Activated CD8-positive, alpha-beta T cell treated with anti-CD3 and anti-CD28 coated beads for 36 hours (primary cell): ENCODE measurements at regions not wholly inside any gene's neighbourhood (a gene's known extent, or its start where the extent isn't known, plus 50 kb on each side); places are given as distances from the start of the nearest gene placed in this dataset.

Experiments used
- ATAC-seq: fragments of 200-7000 bp; cut with Tn5 transposase; one replicate; pipeline ENCODE4 v1.10.0; 2021; ENCODE audit warnings: mild to moderate bottlenecking, moderate library complexity
- CTCF ChIA-PET: fragments of 350-600 bp; sonication (Branson Sonifier 250); formaldehyde crosslinking; loops from one replicate; lab custom pipeline; 2021; ENCODE audit warnings: antibody characterized with exemption; lab: Charles Lee
- POLR2A ChIA-PET: fragments of 350-600 bp; sonication (Branson Sonifier 250); formaldehyde crosslinking; loops from one replicate; lab custom pipeline; 2021; ENCODE audit warnings: antibody characterized with exemption; lab: Charles Lee
- DNase-seq: peaks from one replicate; pipeline ENCODE4 v3.0.0-alpha.2; 2020
- H3K27ac Mint-ChIP-seq: one replicate; pipeline ENCODE4 v1.8.0; 2021; ENCODE audit warnings: mild to moderate bottlenecking, mixed read lengths
- H3K27me3 Mint-ChIP-seq: one replicate; pipeline ENCODE4 v1.8.0; 2021; ENCODE audit warnings: mixed read lengths
- H3K36me3 Mint-ChIP-seq: one replicate; pipeline ENCODE4 v1.8.0; 2021; ENCODE audit warnings: low read depth, mixed read lengths
- H3K4me1 Mint-ChIP-seq: one replicate; pipeline ENCODE4 v1.8.0; 2021; ENCODE audit warnings: low read depth, mixed read lengths
- H3K4me3 Mint-ChIP-seq: one replicate; pipeline ENCODE4 v1.8.0; 2021; ENCODE audit warnings: mild to moderate bottlenecking, moderate library complexity, mixed read lengths
- H3K9me3 Mint-ChIP-seq: one replicate; pipeline ENCODE4 v1.8.0; 2021; ENCODE audit warnings: mixed read lengths
- CTCF ChIP-seq: fragments of 200-600 bp; IDR thresholded peaks from one replicate; pipeline ENCODE4 v1.8.0; 2022; ENCODE audit warnings: antibody characterized with exemption, mild to moderate bottlenecking
- intact Hi-C: fragments of 100-400 bp; cut with micrococcal nuclease; formaldehyde crosslinking; loops from one replicate; pipeline ENCODE4 v1.10.0; 2022

DNA sequence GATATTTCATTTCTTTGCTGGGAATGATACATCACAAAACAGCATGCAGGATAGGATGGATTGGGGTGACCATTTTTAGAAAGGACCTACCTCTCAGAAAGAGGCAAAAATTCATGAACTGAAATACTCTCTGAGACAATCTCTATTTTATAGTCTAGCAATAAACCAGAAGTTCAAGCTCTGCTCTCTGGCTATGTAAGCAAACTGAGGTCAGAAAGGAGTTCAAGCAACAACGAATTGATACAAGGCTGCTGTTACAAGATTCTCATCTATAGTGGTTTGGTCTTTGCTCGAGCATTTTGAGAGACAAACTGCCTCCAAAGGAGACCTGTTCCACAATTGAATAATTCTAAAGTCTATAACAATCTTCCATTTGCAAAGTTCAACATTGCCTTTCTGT is 84.7 kb upstream of the GOLGA8J start:
- ChIA-PET POLR2A (no interaction called here), CTCF (interaction anchor here (1.3 kb wide), 1 partner anchor 42 kb away, joined by 3 read pairs; no protein-coding TSS in a partner anchor)
- no peak for TF ChIP-seq CTCF
- no peaks in the 10 kb centered on the region for H3K36me3 Mint-ChIP-seq
- no peak overlapping the region for H3K4me3 Mint-ChIP-seq
- no peak for DNase-seq
- H3K27ac Mint-ChIP-seq: no peak overlapping the region
- ATAC-seq: no peak
- H3K4me1 Mint-ChIP-seq: no peaks in the 10 kb centered on the region
- intact Hi-C loops: no loop called here
- H3K27me3 Mint-ChIP-seq: no peaks in the 10 kb centered on the region
- H3K9me3 Mint-ChIP-seq: no peaks in the 10 kb centered on the region

GRCh38 chr15:29997499-29997898 is 85.3 kb upstream of the GOLGA8J start:
- Mint-ChIP-seq H3K27me3 (no peaks in the 10 kb centered on the region), H3K36me3 (no peaks in the 10 kb centered on the region), H3K4me1 (no peaks in the 10 kb centered on the region), H3K4me3 (no peak overlapping the region), H3K27ac (no peak overlapping the region), H3K9me3 (no peaks in the 10 kb centered on the region)
- DNase-seq (no peak), ATAC-seq (no peak)
- no peak for TF ChIP-seq CTCF
- ChIA-PET CTCF (no interaction called here), POLR2A (no interaction called here)
- intact Hi-C loops: no loop called here

DNA sequence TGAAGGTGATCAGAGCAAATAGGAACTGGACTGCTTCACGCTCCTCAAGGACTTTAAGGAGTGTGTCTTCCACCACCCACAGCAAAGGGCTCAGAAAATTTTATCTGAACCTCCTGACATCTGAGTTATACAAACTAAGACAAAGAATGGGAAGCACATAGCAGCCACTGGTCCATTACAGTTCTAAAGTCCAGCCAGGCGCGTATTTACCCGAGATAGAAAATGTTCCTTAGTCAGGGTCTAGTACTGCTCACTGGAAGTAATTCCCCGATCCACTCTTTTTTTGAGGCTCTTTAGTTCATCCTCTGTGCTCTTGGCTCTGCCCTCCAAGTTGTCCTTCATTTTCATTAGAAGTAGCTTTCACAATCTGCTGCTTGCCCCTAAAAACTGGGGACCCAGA is 88.5 kb upstream of the GOLGA8J start:
- no peak overlapping the region for H3K27ac Mint-ChIP-seq
- intact Hi-C loops: no loop called here
- no peak for ATAC-seq
- no peak for TF ChIP-seq CTCF
- no peaks in the 10 kb centered on the region for H3K36me3 Mint-ChIP-seq
- H3K9me3 Mint-ChIP-seq: no peaks in the 10 kb centered on the region
- no peaks in the 10 kb centered on the region for H3K4me1 Mint-ChIP-seq
- H3K4me3 Mint-ChIP-seq: no peak overlapping the region
- no peak for DNase-seq
- ChIA-PET CTCF (no interaction called here), POLR2A (no interaction called here)
- no peaks in the 10 kb centered on the region for H3K27me3 Mint-ChIP-seq

DNA sequence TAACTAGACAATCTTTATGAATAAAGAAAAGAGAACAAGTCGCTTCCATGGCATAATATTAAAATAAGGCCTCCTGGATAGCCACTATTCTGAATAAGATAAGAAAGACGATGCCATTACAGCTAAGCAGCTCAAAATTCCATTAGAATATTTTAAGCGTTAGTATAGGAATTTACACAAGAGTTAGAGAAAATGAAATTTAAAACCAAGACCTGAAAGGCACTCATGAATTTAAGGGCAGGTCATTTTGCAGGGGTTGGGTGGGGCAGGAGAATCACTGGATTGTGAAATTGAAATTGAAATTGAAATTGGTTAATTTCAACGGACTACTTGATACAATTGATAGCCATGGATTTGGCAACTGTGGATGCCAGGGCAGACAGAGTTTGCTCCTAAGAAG is 91.8 kb upstream of the GOLGA8J start:
- DNase-seq (no peak), ATAC-seq (no peak)
- H3K27me3 Mint-ChIP-seq: peaks cover 8% of the 10 kb centered on the region
- H3K9me3 Mint-ChIP-seq: no peaks in the 10 kb centered on the region
- H3K36me3 Mint-ChIP-seq: no peaks in the 10 kb centered on the region
- ChIA-PET POLR2A (no interaction called here), CTCF (no interaction called here)
- intact Hi-C loops: no loop called here
- no peaks in the 10 kb centered on the region for H3K4me1 Mint-ChIP-seq
- TF ChIP-seq CTCF: no peak
- no peak overlapping the region for H3K4me3 Mint-ChIP-seq
- no peak overlapping the region for H3K27ac Mint-ChIP-seq

GRCh38 chr15:29990035-29990434 is 92.7 kb upstream of the GOLGA8J start:
- Mint-ChIP-seq H3K9me3 (no peaks in the 10 kb centered on the region), H3K36me3 (no peaks in the 10 kb centered on the region), H3K27ac (no peak overlapping the region), H3K4me1 (no peaks in the 10 kb centered on the region), H3K27me3 (peaks cover 8% of the 10 kb centered on the region), H3K4me3 (no peak overlapping the region)
- ChIA-PET POLR2A (no interaction called here), CTCF (no interaction called here)
- DNase-seq (no peak), ATAC-seq (no peak)
- TF ChIP-seq CTCF: no peak
- intact Hi-C loops: no loop called here
